Endodermal cell (in vitro differentiated cells): ENCODE measurements at regions not wholly inside any gene's neighbourhood (a gene's known extent, or its start where the extent isn't known, plus 50 kb on each side); places are given as distances from the start of the nearest gene placed in this dataset.

ENCODE experiments used
- DNase-seq: peaks from one replicate; pipeline ENCODE4 v3.0.0-alpha.2; 2017
- H3K27ac ChIP-seq: 2 replicates; pipeline ENCODE4 v1.5.1; 2013; ENCODE audit warnings: mild to moderate bottlenecking, low read depth, low read length, moderate library complexity
- H3K27me3 ChIP-seq: 2 replicates; pipeline ENCODE4 v1.6.1; 2013; ENCODE audit warnings: mild to moderate bottlenecking, low read length, moderate library complexity; ENCODE audit not compliant: insufficient read depth, control insufficient read depth, poor library complexity, severe bottlenecking
- H3K36me3 ChIP-seq: 2 replicates; pipeline ENCODE4 v1.7.0; 2013; ENCODE audit warnings: mild to moderate bottlenecking, low read length, moderate library complexity; ENCODE audit not compliant: control insufficient read depth, insufficient read depth
- H3K4me1 ChIP-seq: one replicate; pipeline ENCODE4 v1.7.0; 2013; ENCODE audit warnings: low read length; ENCODE audit not compliant: control insufficient read depth, insufficient read depth
- H3K4me3 ChIP-seq: 2 replicates; pipeline ENCODE4 v1.5.1; 2013; ENCODE audit warnings: mild to moderate bottlenecking, low read length, moderate library complexity
- H3K9ac ChIP-seq: 2 replicates; pipeline ENCODE4 v1.6.1; 2013; ENCODE audit warnings: mild to moderate bottlenecking, low read length, moderate library complexity; ENCODE audit not compliant: poor library complexity, severe bottlenecking; ENCODE audit errors: extremely low read depth
- H3K9me3 ChIP-seq: 2 replicates; pipeline ENCODE4 v1.6.1; 2013; ENCODE audit warnings: mild to moderate bottlenecking, low read length, moderate library complexity; ENCODE audit not compliant: control insufficient read depth
- H3K27ac Mint-ChIP-seq: 2 replicates; pipeline ENCODE4 v1.8.0; 2020; ENCODE audit warnings: mixed read lengths
- H3K27me3 Mint-ChIP-seq: 2 replicates; pipeline ENCODE4 v1.8.0; 2021; ENCODE audit warnings: mild to moderate bottlenecking, mixed read lengths; ENCODE audit not compliant: insufficient read depth
- H3K36me3 Mint-ChIP-seq: 2 replicates; pipeline ENCODE4 v1.8.0; 2020; ENCODE audit warnings: low read depth, mixed read lengths
- H3K4me1 Mint-ChIP-seq: 2 replicates; pipeline ENCODE4 v1.8.0; 2020; ENCODE audit warnings: mixed read lengths
- H3K4me3 Mint-ChIP-seq: 2 replicates; pipeline ENCODE4 v1.8.0; 2020; ENCODE audit warnings: mild to moderate bottlenecking, moderate library complexity, mixed read lengths
- H3K9me3 Mint-ChIP-seq: 2 replicates; pipeline ENCODE4 v1.8.0; 2020; ENCODE audit warnings: mild to moderate bottlenecking, mixed read lengths
- CTCF ChIP-seq: fragments of 200-600 bp; sonication (generic); conservative IDR thresholded peaks from 2 replicates; pipeline ENCODE4 v1.5.0; 2021; ENCODE audit warnings: antibody characterized with exemption, mild to moderate bottlenecking
- WGBS, 2 experiments: methylation state at CpG; one replicate each; pipeline versions ENCODE4 v1.1.5 to v1.1.7; 2013; ENCODE audit warnings: missing lambda C conversion rate in 2 of 2, mixed read lengths in 1 of 2; ENCODE audit not compliant: insufficient coverage in 1 of 2, insufficient read length in 1 of 2; 5-methylcytosine and 5-hydroxymethylcytosine counted together

DNA sequence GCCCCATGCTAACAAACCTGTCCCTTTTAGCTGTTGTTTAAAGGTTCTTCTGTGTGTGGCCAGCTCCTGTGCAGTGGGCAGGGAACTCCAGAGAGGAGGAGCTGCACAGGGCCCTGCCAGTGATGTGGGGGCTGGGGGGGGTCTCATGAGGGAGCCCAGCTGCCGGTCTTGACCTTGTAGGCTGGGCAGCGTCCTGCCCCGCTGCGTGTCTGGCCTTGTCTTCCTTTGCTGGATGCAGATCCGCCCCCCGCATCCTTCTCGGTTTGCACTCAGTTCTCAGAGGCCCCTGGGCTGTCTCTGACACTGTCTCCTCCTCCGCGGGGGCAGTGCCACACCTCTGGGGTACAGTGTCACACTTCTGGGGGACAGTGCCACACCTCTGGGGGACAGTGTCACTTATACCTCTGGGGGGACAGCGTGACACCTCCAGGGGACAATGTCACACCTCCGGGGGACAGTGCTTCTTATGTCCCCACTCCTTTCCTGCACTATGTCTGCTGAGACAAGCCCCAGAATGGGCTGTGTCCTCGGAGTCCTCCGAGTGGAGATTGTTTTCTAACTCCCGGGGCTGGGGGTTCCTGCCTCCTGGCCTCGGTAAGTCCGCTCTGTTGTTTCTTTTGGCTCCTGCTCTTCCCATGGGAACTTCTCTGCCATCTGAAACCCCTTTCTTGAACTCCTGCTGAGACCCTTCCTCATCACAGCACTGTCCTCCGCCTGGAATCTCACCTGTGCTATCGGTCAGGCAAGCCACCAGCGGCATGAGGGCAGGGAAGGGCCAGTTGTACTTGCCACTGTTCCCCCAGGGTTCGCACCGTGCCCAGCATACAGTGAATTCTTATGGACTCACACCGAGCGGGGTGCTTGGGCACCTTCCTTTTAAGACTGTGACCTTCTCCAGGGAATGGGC lies 788.3 kb downstream of the TBC1D22A start:
- Histone ChIP-seq H3K27ac (no peak overlapping the region), H3K27me3 (no peaks in the 10 kb centered on the region), H3K36me3 (no peaks in the 10 kb centered on the region), H3K4me1 (no peaks in the 10 kb centered on the region), H3K9ac (no peak overlapping the region), H3K4me3 (no peak overlapping the region), H3K9me3 (peaks cover 31% of the 10 kb centered on the region)
- Mint-ChIP-seq H3K4me3 (no peak overlapping the region), H3K9me3 (peaks cover 91% of the 10 kb centered on the region), H3K27me3 (no peaks in the 10 kb centered on the region), H3K36me3 (no peaks in the 10 kb centered on the region), H3K4me1 (no peaks in the 10 kb centered on the region), H3K27ac (no peak overlapping the region)
- no peak for DNase-seq
- no peak for TF ChIP-seq CTCF
- 81 to 88% methylated on average over 15 to 23 of the region's 23 CpGs for WGBS, 2 experiments

DNA sequence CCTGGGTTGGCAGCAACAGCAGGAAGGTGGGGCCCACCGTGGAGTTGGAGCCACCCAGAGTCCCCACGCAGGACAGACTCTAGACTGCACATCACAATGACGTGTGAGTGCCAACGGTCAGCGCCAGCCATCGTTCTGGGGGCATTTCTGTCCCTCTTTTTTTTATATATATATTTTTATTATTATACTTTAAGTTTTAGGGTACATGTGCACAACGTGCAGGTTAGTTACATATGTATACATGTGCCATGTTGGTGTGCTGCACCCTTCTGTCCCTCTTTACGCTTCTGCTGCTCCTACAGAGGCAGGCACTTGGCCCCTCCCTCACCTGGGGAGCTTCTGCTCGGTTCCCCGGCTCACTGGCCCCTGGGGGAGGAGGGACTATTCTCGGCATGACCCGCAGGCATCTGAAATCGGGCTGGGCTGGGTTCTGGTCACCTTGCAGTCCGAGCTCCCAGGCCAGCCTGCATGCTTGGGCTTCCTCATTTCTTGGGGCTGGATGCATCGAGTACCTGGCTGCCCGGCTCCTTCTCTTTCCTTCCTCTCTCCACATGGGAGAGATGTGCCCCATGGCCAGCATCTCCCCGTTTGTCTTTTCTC lies 787.4 kb downstream of the TBC1D22A start:
- peaks cover 94% of the 10 kb centered on the region for H3K9me3 Mint-ChIP-seq
- WGBS, 2 experiments: 78 to 88% methylated on average over 7 to 14 of the region's 17 CpGs
- H3K27me3 Mint-ChIP-seq: no peaks in the 10 kb centered on the region
- no peaks in the 10 kb centered on the region for H3K4me1 ChIP-seq
- no peaks in the 10 kb centered on the region for H3K4me1 Mint-ChIP-seq
- no peak overlapping the region for H3K9ac ChIP-seq
- peaks cover 34% of the 10 kb centered on the region for H3K9me3 ChIP-seq
- H3K27me3 ChIP-seq: no peaks in the 10 kb centered on the region
- H3K4me3 Mint-ChIP-seq: no peak overlapping the region
- H3K27ac ChIP-seq: no peak overlapping the region
- H3K36me3 Mint-ChIP-seq: no peaks in the 10 kb centered on the region
- H3K27ac Mint-ChIP-seq: no peak overlapping the region
- no peak overlapping the region for H3K4me3 ChIP-seq
- H3K36me3 ChIP-seq: no peaks in the 10 kb centered on the region
- TF ChIP-seq CTCF: no peak
- no peak for DNase-seq

- Histone ChIP-seq H3K4me1 (no peaks in the 10 kb centered on the region), H3K4me3 (no peak overlapping the region), H3K27me3 (no peaks in the 10 kb centered on the region), H3K9me3 (peaks cover 34% of the 10 kb centered on the region), H3K27ac (no peak overlapping the region), H3K9ac (no peak overlapping the region), H3K36me3 (no peaks in the 10 kb centered on the region)
- 68 to 73% methylated on average over 7 to 12 of the region's 12 CpGs for WGBS, 2 experiments
- Mint-ChIP-seq H3K27me3 (no peaks in the 10 kb centered on the region), H3K4me3 (no peak overlapping the region), H3K27ac (no peak overlapping the region), H3K9me3 (peaks cover 94% of the 10 kb centered on the region), H3K4me1 (no peaks in the 10 kb centered on the region), H3K36me3 (no peaks in the 10 kb centered on the region)
- TF ChIP-seq CTCF: no peak
- no peak for DNase-seq
These were observed 786.7 kb downstream of the TBC1D22A start for GRCh38 chr22:47548953-47549740.
